Bronchial epithelial cell (primary cell): ENCODE measurements at regions not wholly inside any gene's neighbourhood (a gene's known extent, or its start where the extent isn't known, plus 50 kb on each side); places are given as distances from the start of the nearest gene placed in this dataset.

Source experiments
- DNase-seq: peaks from one replicate; pipeline ENCODE4 v3.0.0-alpha.2; 2010; ENCODE audit warnings: low read depth
- FAIRE-seq: peaks from 2 replicates; lab custom pipeline; 2011; peaks lifted over from hg19 to GRCh38; lab: Jason Lieb, UNC
- H3K27me3 ChIP-seq: 2 replicates; pipeline ENCODE4 v1.5.1; 2011; ENCODE audit warnings: low read length; ENCODE audit not compliant: control insufficient read depth, insufficient read depth
- H3K36me3 ChIP-seq: 2 replicates; pipeline ENCODE4 v1.5.1; 2011; ENCODE audit warnings: low read length; ENCODE audit not compliant: control insufficient read depth, insufficient read depth
- H3K4me3 ChIP-seq: 2 replicates; pipeline ENCODE4 v1.5.1; 2011; ENCODE audit warnings: mild to moderate bottlenecking, low read depth, low read length, control low read depth
- CTCF ChIP-seq: IDR thresholded peaks from 2 replicates; pipeline ENCODE4 v1.5.1; 2011; ENCODE audit warnings: mild to moderate bottlenecking, moderate library complexity, low read length, control low read depth, inconsistent platforms; ENCODE audit not compliant: insufficient read depth, severe bottlenecking

- Histone ChIP-seq H3K27me3 (peaks cover 2% of the 10 kb centered on the region), H3K36me3 (no peaks in the 10 kb centered on the region), H3K4me3 (no peak overlapping the region)
- no peak for FAIRE-seq
- DNase-seq, result no peak
- TF ChIP-seq CTCF, result no peak
These were observed 236.3 kb downstream of the FOXD2 start for GRCh38 chr1:47674189-47674588.

DNA sequence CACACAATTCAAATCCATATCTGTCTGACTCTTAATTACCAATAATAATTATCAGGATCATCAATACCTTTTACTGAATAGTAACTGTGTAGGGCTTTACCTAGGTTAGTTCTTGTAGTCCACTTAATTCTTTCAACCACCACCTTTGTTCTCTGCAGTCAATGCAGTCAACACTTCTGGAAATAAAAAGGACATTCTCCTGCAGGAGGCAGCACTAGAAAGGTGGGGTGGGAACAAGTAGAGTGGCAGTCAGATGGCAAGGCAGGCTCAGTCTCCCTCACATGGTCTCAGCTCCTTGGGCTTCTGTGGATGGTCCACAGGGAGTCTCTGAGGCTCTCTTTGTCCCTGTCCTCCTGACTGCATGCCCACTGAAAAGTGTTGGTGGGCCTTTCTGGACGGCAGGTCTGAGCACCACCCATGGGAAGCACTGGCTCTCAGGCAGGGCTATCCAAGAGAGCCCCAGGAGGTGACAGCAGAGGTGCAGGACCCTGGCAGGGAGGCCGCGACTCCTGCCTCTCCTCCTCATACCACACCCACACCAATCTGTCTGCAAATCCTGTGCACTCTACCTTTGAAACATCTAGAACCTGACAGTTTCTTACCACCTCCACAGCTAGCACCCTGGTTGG lies 237.3 kb downstream of the FOXD2 start:
- no peaks in the 10 kb centered on the region for H3K36me3 ChIP-seq
- H3K4me3 ChIP-seq, result no peak overlapping the region
- TF ChIP-seq CTCF, result no peak
- H3K27me3 ChIP-seq, result peaks cover 2% of the 10 kb centered on the region
- DNase-seq (no peak), FAIRE-seq (no peak)

- FAIRE-seq, result no peak
- Histone ChIP-seq H3K36me3 (no peaks in the 10 kb centered on the region), H3K27me3 (peaks cover 2% of the 10 kb centered on the region), H3K4me3 (no peak overlapping the region)
- no peak for TF ChIP-seq CTCF
- no peak for DNase-seq
These were observed 237.9 kb downstream of the FOXD2 start for GRCh38 chr1:47675721-47676120.

- FAIRE-seq (no peak), DNase-seq (no peak)
- no peak for TF ChIP-seq CTCF
- peaks cover 2% of the 10 kb centered on the region for H3K27me3 ChIP-seq
- no peaks in the 10 kb centered on the region for H3K36me3 ChIP-seq
- no peak overlapping the region for H3K4me3 ChIP-seq
These were observed 238.6 kb downstream of the FOXD2 start for GRCh38 chr1:47676311-47677054.

DNA sequence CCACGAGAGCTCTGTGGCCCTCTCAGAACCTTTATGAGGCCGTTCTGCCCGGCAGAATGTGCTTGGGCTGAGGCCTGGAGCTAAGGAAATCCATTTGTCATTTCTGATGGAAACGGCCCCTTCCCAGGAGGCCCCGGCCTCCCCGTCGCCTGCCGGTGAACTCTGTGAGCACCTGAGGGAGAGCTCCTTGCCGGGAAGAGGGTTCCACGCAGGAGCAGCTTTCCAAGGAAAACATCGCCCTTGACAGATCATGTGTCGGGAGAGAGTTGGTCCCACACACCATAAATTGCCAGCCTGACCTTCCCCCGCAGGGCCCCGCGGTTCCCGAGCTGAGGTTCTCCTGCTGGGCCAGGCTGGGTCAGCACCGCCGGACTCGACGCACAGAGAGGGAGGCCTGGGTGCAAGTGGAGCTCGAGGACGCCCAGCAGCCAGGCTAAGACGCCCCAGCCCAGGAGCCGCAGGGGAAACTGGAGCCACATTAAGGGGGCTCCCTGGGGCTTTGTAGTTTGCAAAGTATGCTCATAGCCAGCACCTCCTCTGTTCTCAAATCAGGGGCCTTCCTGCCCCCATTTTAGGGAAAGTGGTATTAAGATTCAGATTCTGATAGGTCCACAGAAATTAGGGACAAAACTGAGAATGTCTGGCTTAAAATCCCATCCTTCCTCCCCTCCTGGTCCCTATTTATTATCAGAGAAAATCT lies 239.5 kb downstream of the FOXD2 start:
- Histone ChIP-seq H3K36me3 (no peaks in the 10 kb centered on the region), H3K4me3 (no peak overlapping the region), H3K27me3 (peaks cover 2% of the 10 kb centered on the region)
- DNase-seq, result no peak
- FAIRE-seq, result no peak
- no peak for TF ChIP-seq CTCF
